Inferior parietal cortex (tissue), 1 donor: ENCODE measurements at regions not wholly inside any gene's neighbourhood (a gene's known extent, or its start where the extent isn't known, plus 50 kb on each side); places are given as distances from the start of the nearest gene placed in this dataset.

Source experiments
- DNase-seq: peaks from one replicate; pipeline ENCODE4 v3.0.0-alpha.2; 2016; ENCODE audit errors: extremely low spot score

- no peak for DNase-seq
These were observed 246.7 kb upstream of the AFDN start for GRCh38 chr6:167579806-167580618.

GRCh38 chr6:167580619-167580911 is 246.1 kb upstream of the AFDN start:
- DNase-seq, result no peak

DNA sequence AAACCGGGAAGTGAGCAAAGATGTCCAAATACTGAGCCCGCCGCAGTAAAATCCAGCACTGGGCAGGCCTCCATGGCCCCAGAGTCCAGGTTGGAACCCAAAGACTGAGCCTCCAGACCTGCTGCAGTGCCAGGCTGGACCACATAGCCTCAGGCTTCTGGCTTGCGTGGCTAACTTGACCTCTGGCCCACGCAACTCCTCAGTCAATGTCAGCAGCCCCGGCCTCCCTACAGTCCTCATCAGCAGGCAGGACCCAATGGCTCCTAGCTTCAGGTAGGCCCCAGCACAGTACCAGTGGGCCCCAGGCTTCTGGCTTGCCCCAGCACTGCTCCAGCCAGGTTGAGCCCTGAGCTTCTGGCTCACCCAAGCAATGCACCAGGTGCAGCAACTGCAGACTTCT is 245.1 kb upstream of the AFDN start:
- DNase-seq, result no peak

DNA sequence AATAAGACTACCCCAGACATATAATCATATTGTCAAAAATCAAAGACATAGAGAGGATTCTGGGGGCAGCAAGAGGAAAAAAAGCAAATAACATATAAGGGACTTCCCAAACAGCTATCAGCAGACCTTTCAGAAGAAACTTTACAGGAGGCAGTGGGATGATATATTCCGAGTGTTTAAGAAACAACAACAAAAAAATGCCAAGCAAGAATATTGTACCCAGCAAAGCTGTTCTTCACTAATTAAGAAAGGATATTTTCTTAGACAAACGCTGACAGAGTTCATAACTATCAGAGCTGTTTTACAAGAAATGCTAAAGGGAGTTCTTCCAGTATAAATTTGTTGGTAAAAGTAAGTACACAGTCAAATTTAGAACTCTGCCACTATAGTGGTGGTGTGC is 243.3 kb upstream of the AFDN start:
- no peak for DNase-seq

GRCh38 chr6:167588181-167588919 is 238.4 kb upstream of the AFDN start:
- peak; percentile 40 for DNase-seq

DNA sequence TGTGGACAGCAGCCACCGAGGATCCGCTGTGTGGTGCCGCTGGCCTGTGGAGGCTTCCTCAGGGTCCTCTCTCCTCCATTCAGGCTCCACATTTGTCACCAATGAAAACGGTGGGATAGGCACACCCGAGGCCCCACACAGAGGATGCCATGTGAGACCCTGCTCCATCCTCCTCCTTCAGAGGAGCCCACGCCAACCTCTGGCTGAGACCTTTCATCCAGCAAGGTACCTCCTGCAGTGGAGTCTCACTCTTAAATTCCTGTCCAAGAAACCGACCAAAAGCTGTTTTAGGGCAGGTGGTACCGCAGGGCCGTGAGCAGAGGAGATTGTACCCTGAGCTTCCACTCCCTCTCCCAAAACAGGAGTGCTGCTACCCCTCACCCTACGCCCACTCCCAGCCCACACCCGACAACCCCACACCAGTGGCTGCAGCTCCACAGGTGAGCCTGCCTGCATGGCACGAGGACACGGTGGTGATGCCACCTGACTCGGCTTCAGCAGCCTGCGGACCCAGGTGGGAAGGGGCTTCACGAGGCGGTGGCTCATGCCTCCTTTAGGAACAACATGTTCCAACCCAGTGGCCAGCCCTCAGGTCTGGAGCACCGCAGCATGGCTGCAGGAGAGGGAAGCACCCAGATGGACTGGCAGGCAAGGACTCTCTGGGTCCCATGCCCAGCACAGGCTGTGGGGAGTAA is 237.6 kb upstream of the AFDN start:
- DNase-seq, result no peak

DNA sequence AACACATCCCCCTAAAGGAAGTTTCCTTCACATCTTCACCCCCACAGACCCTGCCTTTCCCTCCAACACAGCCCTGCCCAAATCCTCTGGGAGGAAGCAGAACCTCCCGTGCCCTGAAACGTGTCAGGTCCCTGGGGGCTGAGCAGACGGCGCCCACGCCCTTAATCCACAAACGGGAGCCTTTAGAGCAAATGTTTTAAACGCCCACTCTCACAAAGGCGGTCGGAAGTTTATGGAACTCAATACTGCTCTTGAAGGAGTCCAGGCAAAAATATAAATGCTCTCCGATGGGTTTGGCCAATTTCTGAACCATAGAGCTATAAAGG is 237.1 kb upstream of the AFDN start:
- DNase-seq, result no peak

DNA sequence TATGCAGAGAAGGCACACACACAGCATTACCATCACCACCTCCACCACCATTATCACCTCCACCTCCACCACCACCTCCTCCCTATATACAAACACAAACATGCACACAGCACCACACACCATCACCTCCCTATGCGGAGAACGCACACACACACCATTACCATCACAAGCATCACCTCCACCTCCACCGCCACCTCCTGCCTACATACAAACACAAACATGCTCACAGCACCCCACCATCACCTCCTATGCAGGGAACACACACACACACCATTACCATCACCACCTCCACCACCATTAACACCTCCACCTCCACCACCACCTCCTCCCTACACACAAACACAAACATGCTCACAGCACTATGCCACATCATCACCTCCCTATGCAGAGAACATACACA is 236.5 kb upstream of the AFDN start:
- no peak for DNase-seq
